ENCODE measurements at regions not wholly inside any gene's neighbourhood (a gene's known extent, or its start where the extent isn't known, plus 50 kb on each side); places are given as distances from the start of the nearest gene placed in this dataset.
"Not testable (repeated sequence)": the region's sequence is repeated elsewhere in the genome, so short reads cannot be mapped to it uniquely, and the experiment has no call there.

DNA sequence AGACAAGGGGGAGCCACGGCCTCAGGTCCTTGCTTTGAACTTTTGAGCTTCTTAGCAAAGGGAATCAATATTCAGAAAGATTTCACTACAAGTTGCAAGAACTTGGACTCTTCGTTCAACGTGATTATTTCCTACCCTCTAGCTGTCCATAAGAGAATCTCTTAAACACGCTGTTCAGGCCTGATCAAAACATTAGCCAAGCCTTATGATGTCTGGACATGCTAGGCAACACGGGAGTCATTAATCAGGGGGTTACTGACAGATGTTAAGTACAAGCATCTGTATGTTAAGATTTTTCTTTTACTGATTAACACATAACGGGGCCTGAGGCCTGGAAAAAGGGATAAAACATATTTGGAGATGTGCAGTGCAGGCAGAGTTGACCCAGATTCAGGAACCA, 138.9 kb upstream of the IL1RAPL2 start:
- Mint-ChIP-seq H3K27me3 (no peaks in the 10 kb centered on the region), H3K9me3 (no peaks in the 10 kb centered on the region), H3K4me3 (no peak overlapping the region), H3K27ac (no peak overlapping the region), H3K4me1 (no peaks in the 10 kb centered on the region)
- ATAC-seq (no peak), DNase-seq (no peak)

DNA sequence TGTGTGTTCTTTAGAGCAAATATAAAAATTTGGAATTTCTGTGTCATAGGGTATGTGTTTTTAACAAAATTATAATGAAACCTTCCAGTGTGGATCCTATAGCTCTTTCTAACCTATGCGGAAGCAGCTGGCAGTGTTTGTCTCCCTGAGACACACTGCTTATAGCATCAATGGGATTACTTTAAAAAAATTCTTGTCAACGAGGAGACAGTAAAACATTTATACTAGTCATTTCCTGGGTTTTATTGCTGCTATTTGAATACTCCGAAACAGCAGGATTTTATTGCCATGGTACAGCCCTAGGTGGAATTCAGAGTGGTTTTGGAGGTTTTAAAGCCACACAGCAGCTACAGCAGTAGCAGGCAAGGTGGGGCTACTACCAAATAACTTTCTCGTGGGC, 145.1 kb upstream of the IL1RAPL2 start:
- ATAC-seq (no peak), DNase-seq (no peak)
- Mint-ChIP-seq H3K4me3 (no peak overlapping the region), H3K4me1 (no peaks in the 10 kb centered on the region), H3K27me3 (no peaks in the 10 kb centered on the region), H3K27ac (no peak overlapping the region), H3K9me3 (peaks cover under 1 to 6% of the 10 kb centered on the region in 2 donors)

DNA sequence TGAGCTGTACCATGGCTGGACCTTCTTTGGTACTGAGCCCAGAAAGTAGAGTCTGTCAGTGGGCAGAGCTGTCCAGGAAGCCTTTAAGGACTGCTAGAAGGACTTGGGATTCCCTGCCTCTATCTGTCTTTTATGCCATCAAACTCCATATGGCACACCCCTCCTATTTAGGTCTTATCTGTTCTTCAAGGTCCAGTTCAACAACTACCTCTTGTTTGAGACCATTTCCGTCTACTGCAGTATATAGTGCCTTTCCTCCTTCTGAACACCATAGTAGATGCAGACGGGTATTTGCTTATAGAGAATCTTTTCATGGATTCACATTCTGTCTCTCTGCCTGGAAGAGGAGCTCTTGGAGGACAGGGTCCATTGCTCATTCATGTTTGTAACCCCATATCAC, 146.1 kb upstream of the IL1RAPL2 start:
- Mint-ChIP-seq H3K27me3 (no peaks in the 10 kb centered on the region), H3K9me3 (peaks cover 4 to 6% of the 10 kb centered on the region in 2 donors), H3K4me1 (no peaks in the 10 kb centered on the region), H3K27ac (no peak overlapping the region), H3K4me3 (no peak overlapping the region)
- ATAC-seq (no peak), DNase-seq (no peak)

DNA sequence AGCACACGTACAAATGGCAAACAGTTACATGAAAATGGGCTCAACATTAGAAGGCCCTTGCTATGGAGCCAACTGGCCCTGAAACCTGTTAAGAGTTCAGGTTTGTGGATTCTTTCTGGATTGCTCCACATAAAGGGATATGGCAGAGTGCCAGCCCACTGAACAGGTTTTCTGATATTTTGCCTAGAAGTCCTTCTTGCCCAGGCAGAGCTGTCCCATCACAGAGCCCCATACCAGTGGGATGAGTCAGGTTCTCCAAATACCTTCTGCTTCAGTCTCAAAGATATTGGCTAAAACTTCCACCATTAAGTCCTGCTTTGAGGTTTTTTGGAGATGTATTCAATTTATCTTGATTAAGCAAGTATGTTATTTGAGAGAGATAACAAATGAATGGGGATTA, 146.8 kb upstream of the IL1RAPL2 start:
- no peak overlapping the region for H3K4me3 Mint-ChIP-seq
- peaks cover 4 to 6% of the 10 kb centered on the region in 2 donors for H3K9me3 Mint-ChIP-seq
- ATAC-seq: no peak
- no peak for DNase-seq
- H3K27me3 Mint-ChIP-seq: no peaks in the 10 kb centered on the region
- no peak overlapping the region for H3K27ac Mint-ChIP-seq
- no peaks in the 10 kb centered on the region for H3K4me1 Mint-ChIP-seq

DNA sequence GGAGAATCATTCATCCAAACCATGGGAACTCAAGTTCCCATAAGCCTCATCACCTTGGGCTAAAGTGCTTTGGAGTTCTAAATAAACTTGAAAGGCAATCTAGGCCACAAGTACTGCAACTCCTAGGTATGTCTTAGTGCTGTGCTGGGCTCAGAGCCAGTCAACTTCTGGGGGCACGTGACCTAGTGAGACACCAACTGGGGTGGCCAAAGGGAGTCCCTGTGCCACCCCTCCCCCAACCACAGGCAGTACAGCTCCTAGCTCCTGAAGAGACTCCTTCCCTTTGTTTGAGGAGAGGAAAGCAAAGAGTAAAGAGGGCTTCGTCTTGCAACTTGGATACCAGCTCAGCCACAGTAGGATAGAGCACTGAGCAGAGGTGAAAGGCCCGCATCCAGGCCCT, 154.2 kb upstream of the IL1RAPL2 start:
- Mint-ChIP-seq H3K9me3 (peaks cover 8 to 9% of the 10 kb centered on the region in 2 donors), H3K4me3 (no peak overlapping the region)
- ATAC-seq: no peak

DNA sequence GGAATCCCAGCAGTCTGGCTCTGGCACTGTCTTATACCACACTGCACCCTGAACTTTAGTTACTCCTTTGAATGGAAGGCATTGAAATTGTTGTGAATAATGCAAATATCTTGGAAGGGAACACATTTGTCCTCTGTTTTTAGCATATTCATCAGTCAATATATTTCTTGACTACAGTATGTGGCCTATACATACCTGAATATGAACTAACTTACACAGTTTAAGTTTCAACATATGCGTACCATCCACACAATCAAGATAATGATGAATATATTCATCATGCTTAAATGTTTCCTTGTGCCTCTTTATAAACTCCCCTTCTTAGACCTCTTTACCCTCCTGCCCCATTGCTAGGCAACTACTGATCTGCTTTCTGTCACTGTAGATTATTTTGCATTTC, 145.7 kb upstream of the ESX1 start:
- Mint-ChIP-seq H3K4me1 (no peaks in the 10 kb centered on the region), H3K27me3 (no peaks in the 10 kb centered on the region), H3K4me3 (no peak overlapping the region), H3K27ac (no peak overlapping the region), H3K9me3 (no peaks in the 10 kb centered on the region)
- DNase-seq (no peak), ATAC-seq (no peak)

More for the DNA sequence above, 154.2 kb upstream of the IL1RAPL2 start:
- no peaks in the 10 kb centered on the region for H3K27me3 Mint-ChIP-seq
- H3K27ac Mint-ChIP-seq: no peak overlapping the region
- no peak for DNase-seq
- no peaks in the 10 kb centered on the region for H3K4me1 Mint-ChIP-seq

DNA sequence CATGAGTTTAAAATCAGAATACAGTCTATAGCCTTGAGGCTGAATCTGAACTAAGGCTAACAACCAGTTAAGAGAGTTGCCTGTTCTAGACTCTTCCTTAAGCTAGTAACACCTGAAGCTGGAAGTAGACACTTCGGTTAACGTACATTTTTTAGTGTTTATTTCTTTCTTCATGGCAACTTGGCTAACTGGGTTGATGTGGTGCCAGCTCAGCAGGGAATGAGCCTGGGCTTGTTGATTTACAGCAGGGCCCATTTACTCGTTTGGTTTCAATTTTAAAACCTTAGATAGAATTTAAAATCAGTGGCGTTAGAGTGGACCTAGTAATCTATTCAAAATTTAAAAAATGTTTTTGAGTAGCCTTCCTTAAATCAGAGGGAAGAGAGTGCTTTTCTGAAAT, 137.6 kb upstream of the ESX1 start:
- H3K4me1 Mint-ChIP-seq: no peaks in the 10 kb centered on the region
- H3K27me3 Mint-ChIP-seq: no peaks in the 10 kb centered on the region
- DNase-seq (no peak), ATAC-seq (no peak)
- H3K4me3 Mint-ChIP-seq: no peak overlapping the region
- H3K27ac Mint-ChIP-seq: peak overlapping the region in 1 of 2 donors; percentile 33
- H3K9me3 Mint-ChIP-seq: no peaks in the 10 kb centered on the region

DNA sequence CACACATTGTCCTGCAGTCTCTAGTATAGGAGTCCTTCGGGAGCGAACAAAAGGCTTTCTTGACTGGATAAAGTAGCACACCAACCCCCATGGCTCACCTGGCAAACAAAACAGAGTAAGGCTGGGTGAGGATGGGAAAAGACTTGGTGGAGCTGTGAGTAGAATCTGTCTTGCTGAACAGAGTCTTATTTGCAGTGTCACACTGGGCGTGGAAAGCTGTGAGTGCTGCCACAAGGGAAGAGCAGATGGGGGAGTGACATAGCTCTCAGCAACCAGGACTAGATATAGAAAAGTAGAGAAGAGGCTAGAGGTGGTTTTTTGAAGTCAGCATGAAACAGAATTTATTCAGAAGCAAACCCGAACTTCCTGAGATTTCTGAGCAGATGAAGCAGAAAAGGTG, 137.2 kb upstream of the ESX1 start:
- H3K27me3 Mint-ChIP-seq: no peaks in the 10 kb centered on the region
- DNase-seq (no peak), ATAC-seq (no peak)
- H3K9me3 Mint-ChIP-seq: no peaks in the 10 kb centered on the region
- no peak overlapping the region for H3K4me3 Mint-ChIP-seq
- H3K4me1 Mint-ChIP-seq: no peaks in the 10 kb centered on the region
- peak overlapping the region in 1 of 2 donors; percentile 47 for H3K27ac Mint-ChIP-seq

DNA sequence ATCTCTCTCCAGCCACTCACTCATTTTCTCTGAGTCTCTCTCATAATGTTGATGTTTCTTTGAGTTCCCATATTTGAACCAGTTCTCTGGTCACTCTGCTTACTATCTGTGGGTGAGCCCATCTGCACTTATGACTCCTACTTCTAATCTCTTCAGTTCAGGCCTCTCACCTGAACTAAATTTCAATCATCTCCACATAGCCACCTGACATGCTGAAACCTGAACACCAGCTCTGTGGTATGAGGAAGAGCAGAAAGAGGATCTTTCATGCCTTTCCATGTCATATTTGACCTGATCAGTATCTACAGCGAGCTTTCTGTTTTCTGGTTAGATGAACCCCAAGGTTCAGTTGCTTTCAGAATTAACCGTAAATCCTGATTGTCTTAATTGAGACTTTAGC, 122.2 kb upstream of the ESX1 start:
- H3K27me3 Mint-ChIP-seq: peaks cover 9% of the 10 kb centered on the region
- H3K9me3 Mint-ChIP-seq: no peaks in the 10 kb centered on the region
- no peak overlapping the region for H3K4me3 Mint-ChIP-seq
- H3K27ac Mint-ChIP-seq: no peak overlapping the region
- DNase-seq: no peak
- H3K4me1 Mint-ChIP-seq: no peaks in the 10 kb centered on the region
- no peak for ATAC-seq

DNA sequence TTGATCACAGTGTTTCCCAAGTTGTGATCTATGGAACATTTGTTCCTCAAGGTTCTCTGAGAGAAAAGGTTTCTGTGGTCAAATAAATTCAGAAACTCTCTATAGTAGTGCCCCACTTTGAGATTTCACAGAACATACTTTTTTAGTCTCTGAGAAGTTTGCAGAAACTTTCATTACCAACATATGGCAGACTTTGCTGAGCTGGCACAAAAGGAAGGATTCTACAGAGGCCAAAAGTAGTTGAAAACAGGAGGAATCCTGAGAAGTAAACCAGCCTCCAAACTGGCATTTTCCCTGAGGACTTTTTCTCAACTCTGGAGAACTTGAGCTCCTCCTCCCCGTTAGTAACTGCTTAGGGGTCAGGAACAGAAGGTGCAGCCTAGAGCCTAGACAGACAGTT, 117.8 kb upstream of the ESX1 start:
- no peak for DNase-seq
- no peaks in the 10 kb centered on the region for H3K9me3 Mint-ChIP-seq
- no peak overlapping the region for H3K27ac Mint-ChIP-seq
- ATAC-seq: no peak
- no peaks in the 10 kb centered on the region for H3K27me3 Mint-ChIP-seq
- no peaks in the 10 kb centered on the region for H3K4me1 Mint-ChIP-seq
- no peak overlapping the region for H3K4me3 Mint-ChIP-seq

DNA sequence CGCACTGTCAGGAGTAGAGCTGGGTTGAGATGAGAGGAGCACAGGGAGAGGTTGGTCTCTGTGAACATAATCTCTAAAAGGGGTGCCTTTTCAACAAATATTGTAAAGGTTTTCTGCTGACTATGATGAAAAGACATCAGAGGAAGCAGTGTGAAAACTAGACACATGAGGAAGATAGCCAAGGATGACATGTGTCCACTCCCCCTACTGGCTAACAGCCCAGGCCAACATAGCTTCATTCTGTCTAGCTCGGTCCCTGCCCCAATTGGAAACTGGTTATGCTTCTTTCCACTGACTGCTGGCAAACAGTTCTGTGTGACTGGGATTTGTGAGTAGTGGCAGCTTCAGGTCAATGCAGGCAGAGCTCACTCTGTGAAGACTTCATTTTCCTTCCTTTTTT, 115.4 kb upstream of the ESX1 start:
- H3K4me1 Mint-ChIP-seq: no peaks in the 10 kb centered on the region
- H3K27ac Mint-ChIP-seq: no peak overlapping the region
- H3K9me3 Mint-ChIP-seq: peaks cover 0 to 3% of the 10 kb centered on the region in 2 donors
- no peak for ATAC-seq
- no peaks in the 10 kb centered on the region for H3K27me3 Mint-ChIP-seq
- H3K4me3 Mint-ChIP-seq: no peak overlapping the region
- no peak for DNase-seq

DNA sequence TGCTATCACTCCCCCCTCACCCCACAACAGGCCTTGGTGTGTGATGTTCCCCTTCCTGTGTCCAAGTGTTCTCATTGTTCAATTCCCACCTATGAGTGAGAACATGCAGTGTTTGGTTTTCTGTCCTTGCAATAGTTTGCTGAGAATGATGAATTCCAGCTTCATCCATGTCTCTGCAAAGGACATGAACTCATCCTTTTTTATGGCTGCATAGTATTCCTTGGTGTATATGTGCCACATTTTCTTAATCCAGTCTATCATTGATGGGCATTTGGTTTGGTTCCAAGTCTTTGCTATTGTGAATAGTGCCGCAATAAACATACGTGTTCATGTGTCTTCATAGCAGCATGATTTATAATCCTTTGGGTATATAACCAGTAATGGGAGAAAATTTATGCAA, 106.0 kb upstream of the ESX1 start:
- H3K9me3 Mint-ChIP-seq: peaks cover 0 to 12% of the 10 kb centered on the region in 2 donors
- DNase-seq, H3K4me3 Mint-ChIP-seq, H3K27ac Mint-ChIP-seq, H3K27me3 Mint-ChIP-seq, H3K4me1 Mint-ChIP-seq, ATAC-seq: not testable (repeated sequence)

DNA sequence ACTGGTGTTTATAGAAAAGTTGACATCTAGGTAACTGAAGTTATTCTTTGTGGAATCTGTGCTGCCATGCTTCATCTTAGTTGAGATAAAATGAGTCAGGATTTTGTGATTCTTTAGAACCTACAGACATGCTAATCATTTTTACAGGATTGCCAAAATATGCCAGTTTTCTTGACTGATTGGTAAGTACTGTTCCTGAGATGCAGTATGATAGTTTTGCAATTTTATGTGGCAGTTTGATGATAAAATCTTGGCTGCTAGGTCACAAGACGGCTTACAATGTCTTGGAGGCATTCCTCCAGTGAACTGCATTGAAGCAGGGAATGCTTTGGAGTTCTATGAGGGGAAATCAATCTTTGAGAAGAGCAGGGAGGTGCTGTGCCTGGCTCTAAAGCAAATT, 104.4 kb upstream of the ESX1 start:
- H3K4me3 Mint-ChIP-seq: no peak overlapping the region
- H3K9me3 Mint-ChIP-seq: peaks cover 0 to 7% of the 10 kb centered on the region in 2 donors
- ATAC-seq (no peak), DNase-seq (no peak)
- H3K27ac Mint-ChIP-seq: no peak overlapping the region
- no peaks in the 10 kb centered on the region for H3K4me1 Mint-ChIP-seq
- no peaks in the 10 kb centered on the region for H3K27me3 Mint-ChIP-seq

DNA sequence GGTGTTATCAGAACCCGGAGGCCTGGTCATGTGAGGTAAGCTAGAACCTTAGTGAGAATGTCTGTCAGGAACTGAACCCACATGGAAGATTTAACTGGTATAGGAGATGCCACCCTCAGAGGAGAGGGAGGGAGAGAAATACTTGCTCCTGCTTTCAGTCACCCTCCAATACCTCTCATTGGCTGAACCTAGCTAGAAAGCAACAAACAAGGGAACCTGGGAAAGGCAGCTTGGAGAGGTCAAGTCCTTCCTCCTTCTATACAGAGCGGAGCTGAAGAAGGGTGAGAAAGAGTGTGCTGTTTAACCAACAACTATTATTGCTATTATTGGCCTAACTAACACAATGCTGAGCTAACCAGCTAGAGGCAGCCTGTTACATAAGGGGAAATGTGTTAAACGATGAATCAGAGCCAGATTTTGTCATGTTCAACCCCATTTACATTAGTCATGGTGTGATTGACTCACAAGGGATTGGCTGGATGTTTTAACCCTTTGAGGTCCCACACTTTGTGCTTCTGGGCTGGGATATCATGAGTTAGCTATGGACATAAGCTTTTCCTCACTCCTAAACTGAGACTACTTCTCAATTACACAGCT, 96.5 kb upstream of the ESX1 start:
- Mint-ChIP-seq H3K27ac (peak overlapping the region in 1 of 2 donors; percentile 61), H3K9me3 (no peaks in the 10 kb centered on the region), H3K4me1 (no peaks in the 10 kb centered on the region), H3K4me3 (no peak overlapping the region), H3K27me3 (peaks cover 9% of the 10 kb centered on the region)
- DNase-seq (no peak), ATAC-seq (no peak)

DNA sequence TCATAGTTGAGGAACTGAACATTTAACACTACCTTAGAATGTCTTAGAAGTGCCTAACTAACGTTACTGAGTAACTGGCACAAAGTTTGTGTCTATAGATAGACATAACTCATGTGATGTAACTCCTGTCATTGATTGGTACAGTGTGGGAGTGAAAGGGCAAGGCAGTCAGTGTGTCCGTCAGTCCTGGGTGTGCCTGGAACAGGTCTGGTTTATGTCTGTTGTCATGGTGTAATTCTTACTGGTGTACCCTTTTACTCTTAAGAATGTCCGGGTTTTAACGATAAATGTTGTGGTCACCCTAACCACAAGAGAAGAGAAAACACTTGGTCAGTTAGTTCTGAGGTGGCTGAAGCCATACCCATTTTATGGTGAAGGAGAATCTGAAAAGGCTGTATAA, 93.1 kb upstream of the ESX1 start:
- no peak for ATAC-seq
- H3K4me3 Mint-ChIP-seq: no peak overlapping the region
- DNase-seq: no peak
- peaks cover 6% of the 10 kb centered on the region for H3K27me3 Mint-ChIP-seq
- no peak overlapping the region for H3K27ac Mint-ChIP-seq
- no peaks in the 10 kb centered on the region for H3K4me1 Mint-ChIP-seq
- H3K9me3 Mint-ChIP-seq: no peaks in the 10 kb centered on the region

DNA sequence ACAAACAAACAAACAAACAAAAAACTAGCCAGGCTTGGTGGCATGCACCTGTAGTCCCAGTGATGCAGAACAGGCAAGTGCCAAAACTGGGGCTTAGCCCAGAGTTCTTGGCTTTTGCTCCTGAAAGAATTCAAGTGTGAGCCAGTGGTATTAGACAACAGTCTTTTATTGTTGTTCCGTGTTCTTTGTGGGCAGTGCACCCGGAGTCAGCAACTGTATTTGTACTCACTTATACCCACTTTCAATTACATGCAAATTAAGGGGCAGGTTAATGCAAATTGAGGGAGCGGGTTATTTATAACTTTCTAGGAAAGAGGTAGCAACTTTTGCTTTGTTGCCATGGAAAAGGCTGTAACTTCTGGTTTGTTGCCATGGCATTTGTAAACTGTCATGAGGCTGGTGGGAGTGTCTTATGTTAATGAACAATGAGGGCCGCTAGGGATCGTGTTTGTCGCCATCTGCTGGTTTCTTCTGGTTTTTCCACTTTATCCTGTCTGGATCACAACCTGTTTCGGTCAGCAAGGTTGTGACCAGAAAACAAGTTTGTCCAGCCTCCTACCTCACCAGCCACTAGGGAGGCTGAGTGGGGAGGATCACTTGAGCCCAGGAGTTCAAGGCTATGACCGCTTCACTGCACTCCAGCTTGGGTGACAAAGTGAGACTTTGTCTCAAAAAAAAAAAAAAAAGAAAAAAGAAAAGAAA, 88.8 kb upstream of the ESX1 start:
- Mint-ChIP-seq H3K27ac (no peak overlapping the region), H3K4me3 (no peak overlapping the region), H3K27me3 (peaks cover 17% of the 10 kb centered on the region), H3K4me1 (no peaks in the 10 kb centered on the region), H3K9me3 (no peaks in the 10 kb centered on the region)
- ATAC-seq (peak; percentile 60), DNase-seq (peak; percentile 21 to 24)

DNA sequence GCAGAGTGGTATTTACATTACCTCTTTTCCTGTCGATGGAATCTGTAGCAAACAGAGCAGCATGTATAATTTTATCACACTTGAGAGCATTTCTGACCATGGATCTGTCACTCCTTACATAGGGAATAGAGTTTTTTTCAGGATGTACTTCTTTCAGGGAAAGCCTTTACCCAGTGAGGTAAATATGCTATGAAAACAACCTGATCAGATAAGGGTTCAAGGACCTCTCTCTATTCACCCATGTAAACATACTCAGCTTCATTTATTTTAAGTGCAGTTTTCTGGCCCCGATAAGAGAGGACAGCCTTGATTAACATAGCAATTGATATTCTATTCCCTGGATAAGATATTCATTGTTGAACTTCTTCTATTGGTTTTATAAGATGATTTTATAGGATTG, 87.3 kb upstream of the ESX1 start:
- no peaks in the 10 kb centered on the region for H3K4me1 Mint-ChIP-seq
- no peak overlapping the region for H3K27ac Mint-ChIP-seq
- DNase-seq: no peak
- no peak overlapping the region for H3K4me3 Mint-ChIP-seq
- no peaks in the 10 kb centered on the region for H3K9me3 Mint-ChIP-seq
- H3K27me3 Mint-ChIP-seq: peaks cover 17% of the 10 kb centered on the region
- no peak for ATAC-seq

All from stimulated activated naive CD8-positive, alpha-beta T cell treated with anti-CD3 and anti-CD28 coated beads, Interleukin-15, amount 100 ng/mL, for 72 hours (primary cell).